GM18909 (cell line): ENCODE measurements at regions not wholly inside any gene's neighbourhood (a gene's known extent, or its start where the extent isn't known, plus 50 kb on each side); places are given as distances from the start of the nearest gene placed in this dataset.

Experiments used
- ATAC-seq: cut with Tn5 transposase; IDR thresholded peaks from one replicate; pipeline ENCODE4 v1.9.1; 2021; ENCODE audit warnings: mild to moderate bottlenecking; ENCODE audit not compliant: unreplicated experiment, poor library complexity

- ATAC-seq: no peak
Observed at GRCh38 chr5:143515829-143516228, 112.3 kb upstream of the NR3C1 start.

GRCh38 chr5:143514616-143515335 lies 111.3 kb upstream of the NR3C1 start:
- no peak for ATAC-seq

- ATAC-seq: no peak
Observed at GRCh38 chr5:143513720-143514119, 110.2 kb upstream of the NR3C1 start.

- ATAC-seq: no peak
Observed at GRCh38 chr5:143511736-143512135, 108.2 kb upstream of the NR3C1 start.

DNA sequence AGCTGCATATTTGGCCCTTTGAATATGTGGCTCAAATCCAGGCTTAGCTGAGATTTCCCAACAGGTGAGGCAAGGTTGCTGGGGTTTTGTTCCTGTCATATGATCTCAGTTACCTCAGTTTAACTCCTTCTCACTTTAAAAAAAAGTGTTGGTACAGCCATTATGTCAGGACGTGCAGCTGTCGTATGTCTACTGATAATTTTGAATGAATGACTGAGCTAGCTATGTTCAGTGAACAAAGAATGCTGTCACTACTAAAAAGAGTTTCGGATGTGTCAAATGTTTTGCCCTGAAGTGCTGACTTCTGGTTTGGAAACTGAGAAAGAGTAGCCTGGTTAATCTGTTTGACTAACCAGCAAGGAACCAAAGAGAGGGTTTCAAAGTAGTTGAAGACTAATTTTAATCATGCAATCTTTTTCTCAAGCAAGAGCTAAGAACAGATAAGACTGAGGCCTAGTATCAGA lies 106.3 kb upstream of the NR3C1 start:
- peak; percentile 88 for ATAC-seq

- ATAC-seq: no peak
Observed at GRCh38 chr5:143506836-143507552, 103.5 kb upstream of the NR3C1 start.

- ATAC-seq: no peak
Observed at GRCh38 chr5:143505934-143506333, 102.4 kb upstream of the NR3C1 start.

- ATAC-seq: no peak
Observed at GRCh38 chr5:143505354-143505753, 101.9 kb upstream of the NR3C1 start.

- ATAC-seq: no peak
Observed at GRCh38 chr5:143501310-143502044, 98.0 kb upstream of the NR3C1 start.

- no peak for ATAC-seq
Observed at GRCh38 chr5:143499480-143500114, 96.1 kb upstream of the NR3C1 start.

GRCh38 chr5:143498821-143499220 lies 95.3 kb upstream of the NR3C1 start:
- no peak for ATAC-seq

- ATAC-seq: no peak
Observed at GRCh38 chr5:143497749-143498148, 94.3 kb upstream of the NR3C1 start.

DNA sequence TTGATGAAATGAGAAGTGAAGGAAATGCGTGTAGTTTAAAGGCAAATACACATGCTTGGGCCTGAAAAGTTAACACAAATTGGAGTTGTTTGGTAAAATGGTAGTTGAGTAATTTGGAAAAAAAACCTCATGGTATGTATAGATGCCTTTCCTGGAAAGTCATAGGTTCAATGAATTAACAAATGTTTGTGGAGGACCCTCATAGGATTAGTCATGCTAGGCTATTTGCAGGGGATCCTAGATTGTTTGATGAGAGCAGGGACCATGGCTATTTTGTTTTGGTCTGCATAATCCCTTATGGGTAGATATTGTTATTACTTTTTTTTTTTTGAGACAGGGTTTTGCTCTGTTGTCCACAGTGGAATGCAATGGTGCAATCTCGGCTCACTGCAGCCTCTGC lies 93.5 kb upstream of the NR3C1 start:
- no peak for ATAC-seq

- ATAC-seq: no peak
Observed at GRCh38 chr5:143495821-143496275, 92.4 kb upstream of the NR3C1 start.

DNA sequence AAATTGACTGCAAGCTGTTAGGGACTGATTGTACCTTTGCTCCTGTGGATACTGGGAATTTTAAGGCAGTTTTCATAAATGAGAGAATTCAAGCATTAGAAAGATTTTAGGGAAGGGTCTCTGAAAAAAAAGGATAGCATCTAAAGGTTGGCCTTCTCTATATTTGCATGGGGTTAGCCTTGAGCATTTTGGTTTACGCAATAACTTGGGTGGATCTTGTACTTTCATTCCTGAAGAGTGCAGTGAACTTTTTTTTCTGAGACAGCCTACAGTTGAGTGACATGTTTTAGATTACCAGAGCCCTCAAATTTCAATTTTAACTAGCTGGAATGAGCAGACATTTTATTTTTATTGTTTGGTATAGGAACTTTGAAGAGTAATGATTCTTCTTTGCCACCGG lies 91.6 kb upstream of the NR3C1 start:
- ATAC-seq: no peak

GRCh38 chr5:143494595-143494994 lies 91.1 kb upstream of the NR3C1 start:
- ATAC-seq: no peak

DNA sequence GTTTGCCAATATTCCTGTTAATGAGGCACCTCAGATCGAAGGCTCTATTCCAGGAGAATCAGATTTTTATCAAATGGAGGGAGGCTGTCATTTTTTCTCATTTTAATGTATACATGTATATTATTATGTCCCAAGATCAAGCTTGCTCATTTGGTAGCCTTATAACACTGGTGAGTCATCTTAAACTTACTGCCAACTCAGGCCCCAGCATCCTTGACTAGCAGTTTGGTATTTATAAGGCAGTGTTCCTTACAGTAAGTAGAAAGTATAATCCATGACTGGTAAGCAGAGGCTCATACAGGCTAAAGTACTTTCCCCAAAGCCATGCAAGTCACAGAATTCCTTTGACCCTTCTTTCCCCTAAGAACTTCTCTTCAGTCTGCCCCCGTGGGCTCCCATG lies 90.7 kb upstream of the NR3C1 start:
- no peak for ATAC-seq

- no peak for ATAC-seq
Observed at GRCh38 chr5:143492783-143493182, 89.3 kb upstream of the NR3C1 start.

DNA sequence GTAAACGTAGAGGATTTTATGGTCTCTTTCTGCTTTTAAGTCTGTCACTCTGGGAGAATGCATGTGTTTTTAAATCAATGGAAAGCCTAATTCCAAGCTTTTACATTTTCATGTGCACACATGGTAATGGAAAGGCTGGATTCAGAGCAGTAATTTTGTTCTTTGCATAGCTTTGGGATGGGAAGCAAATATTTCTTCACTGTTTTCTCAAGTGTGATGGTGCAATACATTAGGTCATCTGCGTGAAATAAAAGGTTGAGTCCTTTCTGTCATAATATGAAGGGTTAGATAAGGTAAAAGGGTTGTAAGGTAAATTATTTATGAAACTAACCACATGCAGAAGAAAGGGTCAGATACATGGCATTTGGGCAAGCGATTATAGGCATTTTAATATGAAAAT lies 88.2 kb upstream of the NR3C1 start:
- no peak for ATAC-seq

GRCh38 chr5:143488381-143488780 lies 84.9 kb upstream of the NR3C1 start:
- ATAC-seq: no peak

- no peak for ATAC-seq
Observed at GRCh38 chr5:143484601-143485000, 81.1 kb upstream of the NR3C1 start.
